Calu3 (cell line): ENCODE measurements at regions not wholly inside any gene's neighbourhood (a gene's known extent, or its start where the extent isn't known, plus 50 kb on each side); places are given as distances from the start of the nearest gene placed in this dataset.

Experiments
- BruUV-seq: library from RNA; stranded (reverse); fragments of 400-500 nt; replicated peaks from 2 replicates; lab custom pipeline; 2021; lab: Mats Ljungman, UMichigan
- CTCF ChIA-PET: fragments of 300-600 bp; sonication (Branson Sonifier 250); formaldehyde crosslinking; loops from one replicate; lab custom pipeline; 2022; ENCODE audit warnings: antibody characterized with exemption; lab: Charles Lee
- DNase-seq: peaks from one replicate; pipeline ENCODE4 v3.0.0; 2022
- H3K27ac Mint-ChIP-seq: one replicate; pipeline ENCODE4 v1.8.0; 2022; ENCODE audit warnings: mixed read lengths; ENCODE audit not compliant: unreplicated experiment
- H3K27me3 Mint-ChIP-seq: one replicate; pipeline ENCODE4 v1.8.0; 2022; ENCODE audit warnings: mixed read lengths; ENCODE audit not compliant: unreplicated experiment
- H3K36me3 Mint-ChIP-seq: one replicate; pipeline ENCODE4 v1.8.0; 2022; ENCODE audit warnings: mild to moderate bottlenecking, moderate library complexity, mixed read lengths; ENCODE audit not compliant: insufficient read depth, unreplicated experiment
- H3K4me1 Mint-ChIP-seq: one replicate; pipeline ENCODE4 v1.8.0; 2022; ENCODE audit warnings: mild to moderate bottlenecking, low read depth, mixed read lengths; ENCODE audit not compliant: unreplicated experiment
- H3K4me3 Mint-ChIP-seq: one replicate; pipeline ENCODE4 v1.8.0; 2022; ENCODE audit warnings: mild to moderate bottlenecking, low read depth, moderate library complexity, mixed read lengths; ENCODE audit not compliant: unreplicated experiment
- H3K9me3 Mint-ChIP-seq: one replicate; pipeline ENCODE4 v1.8.0; 2022; ENCODE audit warnings: low read depth, mixed read lengths; ENCODE audit not compliant: unreplicated experiment
- intact Hi-C: fragments of 100-400 bp; cut with micrococcal nuclease; formaldehyde crosslinking; loops from one replicate; pipeline ENCODE4 v1.10.0; 2022; ENCODE audit not compliant: unreplicated experiment
- TF ChIP-seq, protein P1 (sequence below): fragments of 200-600 bp; IDR thresholded peaks from one replicate; pipeline ENCODE4 v1.8.0; 2022; ENCODE audit warnings: antibody characterized with exemption; ENCODE audit not compliant: unreplicated experiment

DNA sequence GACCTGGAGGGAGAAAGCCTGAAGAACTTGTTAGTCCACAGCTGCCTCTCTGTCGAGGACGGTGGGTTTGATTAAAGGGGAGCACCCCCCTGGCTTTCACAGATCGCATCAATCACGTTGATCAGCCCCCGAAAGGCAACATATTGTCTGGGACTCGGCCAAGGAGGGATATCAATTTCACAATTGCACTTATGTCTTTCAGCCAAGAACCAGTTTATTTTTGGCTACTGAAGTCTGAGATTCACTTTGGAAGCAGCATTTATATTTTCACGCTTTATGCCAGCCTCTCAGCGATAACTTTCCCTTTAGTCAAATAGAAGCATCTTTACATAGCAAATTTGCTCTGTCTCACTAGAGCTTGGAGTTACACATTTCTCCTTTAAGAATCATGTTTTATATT is 253.2 kb upstream of the RRP15 start:
- no peak for DNase-seq
- intact Hi-C loops: no loop called here
- CTCF ChIA-PET: interaction anchor here (0.7 kb wide), 1 partner anchor 1433 kb away, joined by 3 read pairs; no protein-coding TSS in a partner anchor

DNA sequence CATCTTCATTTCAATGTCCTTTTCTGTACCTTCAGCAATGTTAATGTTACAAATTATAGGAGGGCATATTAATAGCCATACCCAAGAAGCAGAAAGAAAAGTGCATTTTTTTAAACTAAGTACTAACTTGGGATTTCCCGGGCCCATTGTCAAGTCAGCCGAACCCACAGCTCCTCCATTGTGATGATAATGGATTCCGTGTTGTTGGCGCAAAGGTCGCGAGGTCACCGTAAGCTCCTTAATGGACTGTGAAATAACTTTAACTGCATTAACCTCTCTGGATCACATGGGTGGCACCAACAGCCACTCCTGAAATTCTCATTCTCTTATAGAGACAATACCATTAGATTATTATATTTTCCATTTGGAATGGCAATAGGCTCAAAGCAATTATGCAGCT is 250.6 kb upstream of the RRP15 start:
- CTCF ChIA-PET: no interaction called here
- intact Hi-C loops: no loop called here
- Mint-ChIP-seq H3K9me3 (no peaks in the 10 kb centered on the region), H3K27me3 (no peaks in the 10 kb centered on the region), H3K27ac (no peak overlapping the region), H3K36me3 (no peaks in the 10 kb centered on the region), H3K4me3 (no peak overlapping the region), H3K4me1 (no peaks in the 10 kb centered on the region)
- no peak for DNase-seq
- no TSS peak for BruUV-seq
- TF ChIP-seq, protein P1, sequence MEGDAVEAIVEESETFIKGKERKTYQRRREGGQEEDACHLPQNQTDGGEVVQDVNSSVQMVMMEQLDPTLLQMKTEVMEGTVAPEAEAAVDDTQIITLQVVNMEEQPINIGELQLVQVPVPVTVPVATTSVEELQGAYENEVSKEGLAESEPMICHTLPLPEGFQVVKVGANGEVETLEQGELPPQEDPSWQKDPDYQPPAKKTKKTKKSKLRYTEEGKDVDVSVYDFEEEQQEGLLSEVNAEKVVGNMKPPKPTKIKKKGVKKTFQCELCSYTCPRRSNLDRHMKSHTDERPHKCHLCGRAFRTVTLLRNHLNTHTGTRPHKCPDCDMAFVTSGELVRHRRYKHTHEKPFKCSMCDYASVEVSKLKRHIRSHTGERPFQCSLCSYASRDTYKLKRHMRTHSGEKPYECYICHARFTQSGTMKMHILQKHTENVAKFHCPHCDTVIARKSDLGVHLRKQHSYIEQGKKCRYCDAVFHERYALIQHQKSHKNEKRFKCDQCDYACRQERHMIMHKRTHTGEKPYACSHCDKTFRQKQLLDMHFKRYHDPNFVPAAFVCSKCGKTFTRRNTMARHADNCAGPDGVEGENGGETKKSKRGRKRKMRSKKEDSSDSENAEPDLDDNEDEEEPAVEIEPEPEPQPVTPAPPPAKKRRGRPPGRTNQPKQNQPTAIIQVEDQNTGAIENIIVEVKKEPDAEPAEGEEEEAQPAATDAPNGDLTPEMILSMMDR: no peak

More for the DNA sequence above, 253.2 kb upstream of the RRP15 start:
- H3K27ac Mint-ChIP-seq: no peak overlapping the region
- BruUV-seq: no TSS peak
- no peaks in the 10 kb centered on the region for H3K27me3 Mint-ChIP-seq
- H3K4me3 Mint-ChIP-seq: no peak overlapping the region
- no peaks in the 10 kb centered on the region for H3K4me1 Mint-ChIP-seq
- H3K9me3 Mint-ChIP-seq: no peaks in the 10 kb centered on the region
- no peaks in the 10 kb centered on the region for H3K36me3 Mint-ChIP-seq
- TF ChIP-seq, protein P1: no peak

DNA sequence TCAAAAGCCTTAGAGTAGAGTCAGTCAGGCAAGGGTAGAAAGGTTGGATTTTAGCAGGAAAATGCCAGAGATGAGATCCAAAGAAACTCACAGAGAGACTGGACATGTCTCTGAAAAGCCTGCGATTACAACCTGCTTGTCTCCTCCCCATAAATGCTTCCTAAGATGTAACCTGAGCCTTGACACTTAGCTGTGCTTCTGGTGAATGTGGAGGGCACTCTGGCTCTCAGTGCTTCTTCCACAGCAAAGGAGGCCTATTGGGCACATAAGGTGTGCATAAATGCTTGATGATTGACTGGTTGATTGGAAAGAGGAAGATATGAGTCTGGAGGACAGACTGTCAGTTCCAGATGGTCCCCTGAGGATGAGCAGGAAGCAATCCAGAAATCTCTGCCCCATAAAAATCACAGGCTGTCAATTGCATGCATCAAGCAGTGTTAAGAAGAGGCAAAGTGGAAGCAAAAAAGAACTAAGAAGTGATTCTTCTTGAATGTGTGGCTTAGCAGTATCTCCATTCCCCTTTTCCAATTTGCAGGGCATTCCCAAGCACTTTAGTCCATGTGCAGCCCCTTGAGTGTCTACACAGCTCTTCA is 236.2 kb upstream of the RRP15 start:
- H3K9me3 Mint-ChIP-seq: no peaks in the 10 kb centered on the region
- CTCF ChIA-PET: interaction anchor here (0.6 kb wide), 1 partner anchor 64 kb away, joined by 4 read pairs; no protein-coding TSS in a partner anchor
- no peak overlapping the region for H3K4me3 Mint-ChIP-seq
- no peak for DNase-seq
- no TSS peak for BruUV-seq
- H3K27ac Mint-ChIP-seq: no peak overlapping the region
- H3K36me3 Mint-ChIP-seq: no peaks in the 10 kb centered on the region
- intact Hi-C loops: no loop called here
- H3K27me3 Mint-ChIP-seq: no peaks in the 10 kb centered on the region
- TF ChIP-seq, protein P1: no peak
- H3K4me1 Mint-ChIP-seq: no peaks in the 10 kb centered on the region

DNA sequence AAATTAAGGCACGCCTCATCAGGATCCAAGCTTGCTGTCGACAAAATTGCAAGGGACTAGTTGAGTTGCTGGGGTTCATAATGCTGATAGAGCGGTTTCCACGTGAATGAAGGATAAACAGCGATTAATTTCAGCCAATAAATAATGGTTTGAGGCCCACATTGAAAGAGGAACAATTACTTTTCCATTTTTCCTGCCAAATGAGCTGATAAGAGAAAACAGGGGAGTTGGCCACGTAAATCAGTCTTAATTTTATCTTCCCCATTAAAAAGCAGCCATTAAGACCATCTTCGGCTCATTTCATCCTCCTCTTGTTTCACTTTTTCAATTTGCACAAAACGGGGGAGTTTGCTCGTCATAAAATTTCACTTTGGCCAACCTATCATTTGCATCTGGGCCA is 235.5 kb upstream of the RRP15 start:
- no peaks in the 10 kb centered on the region for H3K36me3 Mint-ChIP-seq
- intact Hi-C loops: no loop called here
- CTCF ChIA-PET: interaction anchor here (1.0 kb wide), 1 partner anchor 21 kb away, joined by 3 read pairs; no protein-coding TSS in a partner anchor
- H3K9me3 Mint-ChIP-seq: no peaks in the 10 kb centered on the region
- no peak overlapping the region for H3K27ac Mint-ChIP-seq
- no peak overlapping the region for H3K4me3 Mint-ChIP-seq
- BruUV-seq: no TSS peak
- H3K27me3 Mint-ChIP-seq: no peaks in the 10 kb centered on the region
- DNase-seq: no peak
- TF ChIP-seq, protein P1: no peak
- no peaks in the 10 kb centered on the region for H3K4me1 Mint-ChIP-seq
